ENCODE measurements at regions not wholly inside any gene's neighbourhood (a gene's known extent, or its start where the extent isn't known, plus 50 kb on each side); places are given as distances from the start of the nearest gene placed in this dataset.
"Not testable (repeated sequence)": the region's sequence is repeated elsewhere in the genome, so short reads cannot be mapped to it uniquely, and the experiment has no call there.

GRCh38 chr22:48827904-48828555, 999.6 kb downstream of the BRD1 start:
- no peak for DNase-seq (ENCODE audit: low read depth)

- DNase-seq (ENCODE audit: low read depth) = no peak
Measured at GRCh38 chr22:48827268-48827846, 1000.3 kb downstream of the BRD1 start.

- no peak for DNase-seq (ENCODE audit: low read depth)
Measured at GRCh38 chr22:48826546-48826945, 1001.1 kb downstream of the BRD1 start.

DNA sequence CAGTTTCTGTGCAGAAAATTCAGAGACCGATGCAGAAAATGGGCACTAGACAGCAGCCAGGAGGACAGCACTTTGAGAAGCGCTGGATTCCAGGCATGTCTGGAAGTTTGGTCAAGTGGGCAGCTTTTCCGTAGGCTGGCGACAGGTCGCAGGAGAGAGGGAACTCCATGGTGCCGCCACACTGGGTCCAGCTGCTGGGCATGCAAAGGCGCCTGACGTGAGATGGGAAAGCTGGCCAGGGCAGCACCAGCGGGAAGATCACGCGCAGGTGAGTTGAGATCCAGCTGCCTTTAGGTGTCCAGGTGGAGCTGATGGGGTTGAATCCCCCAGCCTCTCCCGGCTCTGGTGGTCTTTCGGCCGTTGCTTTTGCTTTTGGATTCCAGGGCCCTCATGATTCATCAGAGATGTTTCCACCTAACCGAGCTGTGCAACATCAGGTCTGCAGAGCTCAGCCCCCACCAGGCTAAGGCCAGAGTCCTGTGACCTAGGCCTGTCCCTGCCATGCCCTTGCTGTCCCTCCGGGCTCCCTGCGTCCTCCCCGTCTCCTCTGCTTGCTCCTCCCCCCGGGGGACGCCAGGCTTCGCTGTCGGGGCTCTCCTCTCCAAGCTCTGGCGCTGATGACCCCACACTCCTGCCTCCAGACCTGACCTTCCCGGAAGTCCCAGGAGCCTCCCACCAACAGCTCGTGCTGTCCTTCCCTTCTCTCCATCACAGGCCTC, 1001.7 kb downstream of the BRD1 start:
- no peak for DNase-seq (ENCODE audit: low read depth)

DNA sequence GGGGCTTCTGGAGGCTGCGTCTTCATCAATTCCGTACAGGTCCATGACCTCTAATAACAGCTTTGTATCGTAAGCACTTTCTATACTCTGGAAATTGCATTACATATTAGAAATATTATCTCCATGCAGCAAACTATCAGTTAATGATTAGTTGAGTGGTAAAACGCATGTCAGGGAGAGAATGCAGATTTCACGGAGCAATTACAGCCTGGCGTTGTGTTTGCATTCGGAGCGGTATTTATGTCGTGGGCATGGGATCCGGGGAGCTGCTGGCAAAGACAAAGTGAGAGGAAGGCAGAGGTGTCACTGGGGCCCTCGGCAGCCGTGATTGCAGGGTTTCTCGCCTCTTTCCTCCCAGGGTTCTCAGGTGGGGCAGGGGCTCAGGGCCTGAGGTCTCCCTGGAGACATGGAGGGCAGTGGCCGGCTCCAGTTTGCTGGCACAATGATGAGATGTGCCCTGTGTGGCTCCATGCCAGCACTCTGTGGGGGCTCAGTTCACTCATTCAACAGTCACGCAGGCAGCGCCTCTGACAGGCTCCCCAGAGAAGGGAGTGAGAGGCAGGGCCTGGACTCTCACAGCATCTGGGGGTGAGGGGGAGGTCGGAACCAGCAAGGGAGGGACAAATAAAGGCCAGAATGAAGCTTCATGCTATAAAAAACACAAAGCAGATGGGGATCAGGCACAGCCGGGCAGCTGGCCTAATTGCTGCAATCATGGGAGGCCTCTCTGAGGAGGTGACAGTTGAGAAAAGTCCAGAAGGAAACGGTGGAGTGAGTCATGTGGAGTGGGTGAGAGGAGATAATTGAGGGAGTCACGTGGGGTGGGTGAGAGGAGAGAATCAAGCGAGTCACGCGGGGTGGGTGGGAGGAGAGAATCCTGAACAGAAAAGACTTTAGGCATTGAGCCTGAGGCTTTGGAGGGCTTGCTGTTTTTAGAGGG, 1002.7 kb downstream of the BRD1 start:
- no peak for DNase-seq (ENCODE audit: low read depth)

- no peak for DNase-seq (ENCODE audit: low read depth)
Measured at GRCh38 chr22:48823941-48824340, 1003.7 kb downstream of the BRD1 start.

DNA sequence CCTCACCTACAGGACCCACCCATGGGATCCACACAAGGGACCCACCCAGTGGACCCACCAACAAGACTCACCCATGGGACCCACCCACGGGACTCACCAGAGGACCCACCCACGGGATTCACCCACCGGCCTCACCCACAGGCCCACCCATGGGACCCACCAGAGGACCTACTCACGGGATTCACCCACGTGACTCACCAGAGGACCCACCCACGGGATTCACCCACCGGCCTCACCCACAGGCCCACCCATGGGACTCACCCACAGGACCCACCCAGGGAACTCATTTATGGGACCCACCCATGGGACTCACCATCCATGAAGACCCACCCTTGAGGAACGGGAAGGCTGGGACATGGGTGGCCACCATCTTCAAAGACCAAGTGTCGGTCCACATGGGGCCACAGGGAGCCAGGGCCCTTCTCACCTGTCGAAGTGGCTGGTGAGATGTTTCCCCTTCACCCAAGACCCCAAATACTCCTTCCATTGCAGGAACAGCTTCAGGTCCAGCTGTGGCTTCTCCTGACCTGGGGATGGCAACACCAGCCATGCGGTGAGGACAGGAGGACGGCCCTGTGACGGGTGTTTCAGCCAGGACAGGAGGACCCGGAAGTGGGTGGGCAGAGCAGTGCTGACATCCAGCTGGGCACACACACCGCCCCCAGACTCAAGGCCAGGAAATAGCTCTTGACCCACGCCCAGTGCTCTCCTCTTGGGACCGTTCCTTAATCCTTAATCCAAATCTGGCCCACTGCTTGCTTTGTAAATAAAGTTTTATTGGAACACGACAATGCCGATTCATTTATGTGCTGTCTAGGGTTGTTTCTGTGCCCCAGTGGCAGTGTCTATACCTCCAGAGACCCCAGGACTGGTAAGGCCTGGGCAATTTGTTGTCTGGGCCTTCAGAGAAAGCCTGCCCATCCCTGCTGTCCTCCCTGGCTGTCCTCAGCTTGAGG, 1005.1 kb downstream of the BRD1 start:
- DNase-seq (ENCODE audit: low read depth) = no peak

- DNase-seq (ENCODE audit: low read depth) = no peak
Measured at GRCh38 chr22:48821727-48822126, 1005.9 kb downstream of the BRD1 start.

GRCh38 chr22:48821346-48821690, 1006.4 kb downstream of the BRD1 start:
- no peak for DNase-seq (ENCODE audit: low read depth)

- DNase-seq (ENCODE audit: low read depth) = no peak
Measured at GRCh38 chr22:48820481-48821345, 1007.0 kb downstream of the BRD1 start.

DNA sequence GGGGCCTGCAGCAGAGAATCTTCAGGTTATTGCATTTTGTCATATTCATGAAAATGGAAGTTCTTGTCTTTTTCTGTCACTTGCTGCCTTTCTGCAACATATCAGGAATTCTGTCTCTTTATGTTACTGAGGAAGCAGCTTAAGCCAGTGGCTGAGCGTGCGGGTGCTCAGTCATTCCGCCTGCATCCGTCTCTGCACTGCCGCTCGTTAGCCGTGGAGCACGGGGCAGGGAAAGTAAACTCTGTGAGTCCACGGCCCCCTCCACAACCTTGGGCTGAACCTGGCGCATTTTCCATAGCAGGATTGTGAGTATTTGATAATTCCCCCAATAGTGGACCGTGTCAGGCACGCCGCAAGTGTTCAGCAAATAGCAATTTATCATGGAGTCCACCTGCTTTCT, 1007.7 kb downstream of the BRD1 start:
- no peak for DNase-seq (ENCODE audit: low read depth)

GRCh38 chr22:48819232-48819631, 1008.4 kb downstream of the BRD1 start:
- no peak for DNase-seq (ENCODE audit: low read depth)

GRCh38 chr22:48817491-48817890, 1010.2 kb downstream of the BRD1 start:
- not testable (repeated sequence) for DNase-seq (ENCODE audit: low read depth)

DNA sequence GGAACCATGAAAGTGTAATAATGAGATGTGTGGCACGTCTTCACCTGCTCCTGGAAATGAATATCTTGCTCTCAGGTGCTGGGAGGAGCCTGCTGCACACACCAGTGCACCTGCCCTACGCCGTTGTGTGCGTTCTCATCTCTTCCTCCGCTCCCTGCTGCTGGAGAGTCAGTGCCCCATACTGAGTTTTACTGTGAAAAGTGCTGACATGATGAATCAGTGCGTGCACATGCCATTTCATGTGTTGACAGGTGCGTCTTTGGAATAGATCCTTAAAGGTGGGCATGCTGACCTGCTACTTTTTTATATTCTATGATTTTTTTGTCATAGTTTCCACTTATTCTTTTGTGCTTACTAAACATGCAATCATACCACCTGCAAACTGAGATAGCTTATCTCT, 1015.8 kb downstream of the BRD1 start:
- no peak for DNase-seq (ENCODE audit: low read depth)

DNA sequence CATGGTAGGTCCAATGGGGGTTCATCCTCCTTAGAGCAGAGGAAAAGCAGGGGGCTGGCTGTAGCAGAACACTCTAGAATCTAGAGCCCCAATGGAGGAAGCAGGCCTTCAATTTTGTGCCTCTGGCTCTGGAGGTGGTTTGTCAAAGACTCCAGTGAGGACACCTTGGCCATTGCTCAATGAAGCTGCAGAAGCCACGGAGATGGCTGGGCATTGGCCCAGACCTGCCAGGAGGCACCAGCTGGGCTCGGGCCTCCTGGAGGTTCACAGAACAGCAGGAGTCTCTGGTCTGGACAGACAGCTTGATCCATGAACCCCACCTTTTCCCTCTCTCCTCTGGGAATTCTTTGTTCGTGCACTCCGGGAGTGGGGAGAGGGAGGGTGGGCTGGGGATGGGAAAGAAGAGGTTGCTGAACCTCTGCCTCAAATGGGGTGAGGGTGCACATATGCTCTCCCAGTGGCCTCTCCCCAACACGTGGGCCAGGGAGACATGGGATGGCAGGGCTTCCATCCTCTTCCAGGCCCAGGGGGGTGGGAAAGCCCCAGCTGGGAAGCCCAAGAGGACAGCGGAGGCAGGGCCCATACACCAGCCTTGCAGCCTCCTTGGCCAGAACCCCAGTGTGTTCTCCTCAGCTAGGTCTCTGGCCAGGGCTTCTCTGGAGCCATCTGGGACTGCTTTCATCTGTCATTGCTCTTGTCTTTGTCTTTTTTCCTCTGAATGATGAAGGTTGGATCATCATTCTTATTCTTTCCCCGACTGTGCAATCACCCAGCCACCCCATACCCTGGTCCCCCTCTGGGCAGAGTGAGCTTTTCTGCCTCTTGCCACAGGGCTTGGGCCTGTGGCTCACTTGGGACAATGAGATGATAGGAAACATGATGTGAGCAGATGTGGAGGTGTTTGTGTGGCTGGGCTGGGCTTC, 1019.4 kb downstream of the BRD1 start:
- DNase-seq (ENCODE audit: low read depth) = no peak

DNA sequence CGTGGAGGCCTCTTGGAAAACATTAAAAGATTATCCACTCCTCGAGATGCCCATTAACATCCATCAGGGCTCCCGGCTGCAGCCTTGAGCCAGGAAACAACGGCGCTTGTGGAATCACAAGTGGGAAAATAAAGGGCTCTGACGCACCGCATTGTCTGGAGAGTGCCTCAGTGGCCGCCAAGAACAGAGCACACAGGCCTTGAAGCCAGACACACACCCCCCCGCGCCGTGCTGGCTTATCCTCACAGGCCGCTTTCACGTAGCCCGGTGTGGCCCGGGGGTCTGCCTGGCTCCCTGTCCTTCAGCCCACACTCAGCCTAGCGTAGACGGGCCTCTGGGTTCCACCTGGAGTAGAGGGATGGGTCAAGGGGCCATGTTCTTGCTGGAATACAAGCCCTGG, 1020.5 kb downstream of the BRD1 start:
- no peak for DNase-seq (ENCODE audit: low read depth)

- DNase-seq (ENCODE audit: low read depth) = no peak
Measured at GRCh38 chr22:48806227-48806781, 1021.4 kb downstream of the BRD1 start.

DNA sequence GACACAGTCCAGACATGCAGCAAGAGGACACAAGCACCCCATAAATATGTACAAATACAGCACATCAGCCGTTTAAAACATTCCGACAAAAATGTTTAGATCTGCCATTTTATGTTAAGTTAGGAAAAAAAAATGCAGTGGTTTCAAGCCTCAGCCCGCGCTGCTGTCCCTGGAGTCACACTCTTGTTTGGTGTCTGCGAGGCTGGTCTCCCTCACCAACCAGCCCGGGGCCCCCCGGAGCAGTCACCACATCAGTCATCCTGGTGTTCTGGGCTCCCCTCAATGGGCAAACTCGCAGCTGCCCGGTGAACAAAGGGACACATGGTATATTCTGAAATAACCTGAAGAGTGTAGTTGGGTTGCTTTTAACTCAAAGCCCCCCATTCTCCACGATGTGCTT, 1022.2 kb downstream of the BRD1 start:
- no peak for DNase-seq (ENCODE audit: low read depth)
